ENCODE measurements at regions not wholly inside any gene's neighbourhood (a gene's known extent, or its start where the extent isn't known, plus 50 kb on each side); places are given as distances from the start of the nearest gene placed in this dataset.

- no peak for DNase-seq (ENCODE audit: low spot score)
These were observed 218.3 kb downstream of the TBXT start for GRCh38 chr6:165949324-165949723.

GRCh38 chr6:165944002-165944466 is 223.6 kb downstream of the TBXT start:
- no peak for DNase-seq (ENCODE audit: low spot score)

- DNase-seq (ENCODE audit: low spot score), result no peak
These were observed 225.9 kb downstream of the TBXT start for GRCh38 chr6:165941786-165942185.

- no peak for DNase-seq (ENCODE audit: low spot score)
These were observed 226.3 kb downstream of the TBXT start for GRCh38 chr6:165941249-165941775.

GRCh38 chr6:165940366-165940765 is 227.3 kb downstream of the TBXT start:
- DNase-seq (ENCODE audit: low spot score), result no peak

GRCh38 chr6:165939601-165940290 is 227.9 kb downstream of the TBXT start:
- no peak for DNase-seq (ENCODE audit: low spot score)

GRCh38 chr6:165939047-165939446 is 228.6 kb downstream of the TBXT start:
- no peak for DNase-seq (ENCODE audit: low spot score)

GRCh38 chr6:165937564-165938358 is 229.9 kb downstream of the TBXT start:
- DNase-seq (ENCODE audit: low spot score), result peak; percentile 1

- DNase-seq (ENCODE audit: low spot score), result no peak
These were observed 231.0 kb downstream of the TBXT start for GRCh38 chr6:165936660-165937059.

GRCh38 chr6:165936096-165936495 is 231.6 kb downstream of the TBXT start:
- no peak for DNase-seq (ENCODE audit: low spot score)

GRCh38 chr6:165931675-165932074 is 236.0 kb downstream of the TBXT start:
- no peak for DNase-seq (ENCODE audit: low spot score)

GRCh38 chr6:165930668-165931214 is 236.9 kb downstream of the TBXT start:
- no peak for DNase-seq (ENCODE audit: low spot score)

GRCh38 chr6:165929607-165930006 is 238.0 kb downstream of the TBXT start:
- DNase-seq (ENCODE audit: low spot score), result no peak

- no peak for DNase-seq (ENCODE audit: low spot score)
These were observed 241.3 kb downstream of the TBXT start for GRCh38 chr6:165926378-165926777.

GRCh38 chr6:165925474-165926156 is 242.0 kb downstream of the TBXT start:
- DNase-seq (ENCODE audit: low spot score), result no peak

GRCh38 chr6:165922309-165922794 is 245.3 kb downstream of the TBXT start:
- no peak for DNase-seq (ENCODE audit: low spot score)

- DNase-seq (ENCODE audit: low spot score), result no peak
These were observed 246.6 kb downstream of the TBXT start for GRCh38 chr6:165920896-165921671.

GRCh38 chr6:165917576-165917975 is 250.1 kb downstream of the TBXT start:
- DNase-seq (ENCODE audit: low spot score), result no peak

GRCh38 chr6:165915022-165915770 is 252.2 kb upstream of the PDE10A start:
- no peak for DNase-seq (ENCODE audit: low spot score)

All from pons (tissue), 1 donor.